Nucleus accumbens (tissue), 56 donors: ENCODE measurements at regions not wholly inside any gene's neighbourhood (a gene's known extent, or its start where the extent isn't known, plus 50 kb on each side); places are given as distances from the start of the nearest gene placed in this dataset.
A peak's percentile ranks its signal among the peaks of the same experiment; 100 is the strongest.

Experiments used
- DNase-seq, 56 donors: peaks; one replicate each; lab custom pipeline; 2025; lab: John Stamatoyannopoulos, UW

DNA sequence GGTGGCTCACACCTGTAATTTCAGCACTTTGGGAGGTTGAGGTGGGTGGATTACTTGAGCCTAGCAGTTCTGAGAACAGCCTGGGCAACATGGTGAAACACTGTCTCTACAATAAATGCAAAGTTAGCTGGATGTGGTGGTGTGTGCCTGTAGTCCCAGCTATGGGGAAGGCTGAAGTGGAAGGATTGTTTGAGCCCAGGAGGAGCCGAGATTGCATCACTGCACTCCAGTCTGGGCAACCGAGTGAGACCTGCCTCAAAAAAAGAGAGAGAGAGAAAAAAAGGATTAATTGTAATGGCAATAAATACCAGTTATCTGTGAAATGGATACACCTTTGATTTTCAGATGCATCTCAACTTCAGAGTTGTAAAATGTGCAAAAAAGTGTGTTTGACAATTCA, 58.8 kb downstream of the SPRY1 start:
- no peak for DNase-seq

- DNase-seq, result no peak
Observed at GRCh38 chr4:123462007-123462406, 65.4 kb downstream of the SPRY1 start.

- DNase-seq, result no peak
Observed at GRCh38 chr4:123463869-123464268, 67.3 kb downstream of the SPRY1 start.

- DNase-seq, result no peak
Observed at GRCh38 chr4:123465416-123465815, 68.8 kb downstream of the SPRY1 start.

DNA sequence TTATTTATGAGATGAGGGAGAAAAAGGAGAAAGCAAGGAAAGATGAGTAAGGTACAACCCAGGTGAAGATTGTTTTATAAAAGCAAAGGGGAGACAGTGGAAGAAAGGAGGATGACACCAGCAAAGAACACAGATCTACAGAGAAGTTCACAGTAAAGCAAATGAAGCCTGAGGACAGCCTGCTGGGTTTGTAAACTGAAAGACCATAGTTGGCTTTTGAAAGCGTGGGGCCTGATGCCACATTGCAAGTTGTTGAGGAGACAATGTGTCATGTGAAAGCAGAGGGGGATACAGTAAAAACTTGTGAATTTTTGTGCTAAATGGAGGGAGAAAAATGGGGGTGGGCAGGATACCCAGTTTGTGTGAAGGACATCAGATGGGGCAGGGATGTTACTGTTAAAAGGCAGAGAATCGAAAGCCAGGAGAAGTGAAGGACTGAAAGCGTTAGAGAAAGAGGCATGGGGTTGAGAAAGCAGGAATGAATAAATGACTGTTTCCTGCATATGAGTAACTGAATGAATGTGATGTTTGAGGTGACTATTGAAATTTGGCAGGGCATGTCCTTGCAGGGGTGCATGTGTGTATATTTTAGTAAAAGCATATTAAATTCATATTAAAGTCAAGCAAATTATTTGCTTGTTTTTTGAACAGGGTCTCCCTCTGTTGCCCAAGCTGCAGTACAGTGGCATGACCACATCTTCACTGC, 69.6 kb downstream of the SPRY1 start:
- no peak for DNase-seq

DNA sequence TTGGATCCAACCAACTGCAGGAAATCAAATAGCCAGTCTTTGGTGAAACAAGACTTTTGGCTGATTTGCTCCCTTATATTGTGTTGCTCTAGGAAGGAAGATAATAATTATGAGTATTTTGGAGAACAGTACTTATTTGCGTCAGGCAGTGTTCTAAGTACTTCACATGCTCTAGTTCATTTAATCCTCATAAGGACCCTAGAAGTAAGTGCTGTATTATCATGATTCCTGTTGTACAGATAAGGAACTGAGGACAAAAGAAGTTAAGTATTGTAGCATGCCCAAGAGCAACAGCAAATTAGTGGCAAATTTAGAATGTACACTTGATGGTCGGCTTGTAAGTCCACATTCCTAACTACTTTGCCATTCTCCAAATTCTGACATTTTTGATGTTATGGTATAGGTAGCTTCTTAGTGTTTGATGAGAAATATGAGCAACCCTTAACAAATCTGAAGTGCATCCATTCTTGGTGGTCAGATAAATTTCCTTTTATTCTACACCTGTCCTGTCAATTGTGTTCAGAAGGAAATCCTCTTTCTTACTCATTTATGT, 72.0 kb downstream of the SPRY1 start:
- no peak for DNase-seq

GRCh38 chr4:123469245-123469644, 72.7 kb downstream of the SPRY1 start:
- DNase-seq, result no peak

DNA sequence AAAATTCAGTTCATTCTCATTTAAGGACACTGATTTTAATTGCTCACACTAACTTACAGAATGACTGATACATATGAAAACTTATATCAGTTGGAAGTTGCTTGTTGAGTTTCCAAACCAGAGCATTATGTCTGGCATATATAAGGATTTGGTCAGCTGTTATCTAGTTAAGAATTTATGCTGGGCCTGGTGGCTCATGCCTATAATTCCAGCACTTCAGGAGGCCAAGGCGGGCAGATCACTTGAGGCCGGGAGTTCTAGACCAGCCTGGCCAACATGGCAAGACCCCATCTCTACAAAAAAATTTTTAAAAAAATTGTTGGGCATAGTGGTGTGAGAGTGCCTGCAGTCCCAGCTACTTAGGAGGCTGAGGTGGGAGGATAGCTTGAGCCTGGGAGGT, 73.1 kb downstream of the SPRY1 start:
- DNase-seq, result no peak

DNA sequence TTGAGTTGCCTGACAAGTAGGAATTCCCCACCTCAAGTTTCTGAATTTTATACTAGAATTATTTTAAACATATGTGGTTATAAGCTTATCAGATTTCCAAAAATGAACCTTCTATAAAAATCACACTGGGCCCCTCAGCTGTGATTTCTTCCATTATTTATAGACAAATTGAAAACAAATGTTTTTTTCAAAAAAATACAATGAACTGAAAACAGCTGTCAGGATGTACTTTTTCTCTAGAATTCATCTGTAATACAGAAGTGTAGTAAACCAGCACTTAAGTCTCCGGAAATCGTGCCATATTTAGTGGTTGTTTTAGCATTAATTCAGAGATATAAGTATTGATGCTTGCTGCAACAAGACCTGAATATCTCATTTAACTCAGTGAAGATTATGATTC, 74.0 kb downstream of the SPRY1 start:
- no peak for DNase-seq

GRCh38 chr4:123471655-123472369, 75.2 kb downstream of the SPRY1 start:
- DNase-seq, result no peak

DNA sequence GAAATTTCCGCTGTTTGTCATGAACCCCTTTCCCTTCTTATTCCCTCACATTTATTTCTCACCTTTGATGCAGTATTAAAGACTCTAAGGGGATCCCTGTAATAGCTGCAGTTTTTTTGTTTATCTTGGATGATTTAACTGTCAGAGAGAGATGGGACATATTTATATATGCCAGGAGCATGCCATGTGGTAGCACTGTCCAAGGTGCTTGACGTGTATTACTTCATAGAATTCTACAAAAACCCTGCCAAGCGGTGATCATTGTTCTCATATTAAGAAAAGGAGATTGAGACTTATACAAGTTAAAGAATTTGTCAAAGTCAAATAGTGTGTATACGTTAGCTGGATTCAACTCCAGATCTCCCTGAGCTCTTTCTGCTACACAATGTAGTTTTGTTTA, 78.2 kb downstream of the SPRY1 start:
- no peak for DNase-seq

DNA sequence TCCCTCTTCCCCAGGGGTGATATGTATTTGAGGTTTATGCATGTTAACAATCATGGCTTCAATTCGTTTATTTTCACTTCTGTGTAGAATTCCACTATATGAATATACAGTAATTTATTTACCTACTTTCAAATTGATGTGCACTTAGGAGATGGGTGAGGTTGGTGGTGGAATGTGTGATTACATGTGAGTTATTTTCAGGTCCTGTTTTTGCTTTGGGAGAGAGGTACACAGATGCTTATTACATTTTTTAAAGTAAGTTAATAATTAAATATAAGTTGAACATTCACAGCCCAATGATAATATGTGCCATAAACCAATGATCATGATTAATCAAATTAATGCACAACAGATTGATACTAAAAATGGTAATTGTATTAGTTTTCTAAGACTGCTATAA, 79.5 kb downstream of the SPRY1 start:
- DNase-seq, result no peak

DNA sequence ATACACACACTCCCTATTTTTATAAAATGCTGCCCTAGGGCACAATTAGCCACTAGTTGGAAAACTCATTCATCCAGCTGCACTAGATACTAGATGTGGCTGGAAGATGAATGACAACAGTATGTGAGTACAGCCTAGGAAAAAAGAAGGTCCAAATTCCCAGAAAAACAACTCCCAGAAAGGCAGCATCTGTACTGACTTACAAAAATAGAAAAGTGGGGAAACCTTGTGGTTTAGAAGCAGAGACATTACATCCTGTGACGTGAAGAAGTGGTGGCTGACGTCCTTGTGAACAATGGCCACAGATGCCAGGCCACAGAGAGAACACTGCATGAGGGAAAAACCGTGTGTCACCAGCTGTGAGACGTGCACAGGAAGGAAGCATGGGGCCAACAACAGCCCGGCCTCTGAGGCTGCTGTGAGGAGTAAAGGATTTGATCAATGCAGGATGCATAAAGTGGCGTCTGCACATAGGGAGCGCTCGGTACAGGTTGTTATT, 81.2 kb downstream of the SPRY1 start:
- peak in 1 of 56 donors; percentile 10 for DNase-seq

- DNase-seq, result no peak
Observed at GRCh38 chr4:123478859-123479345, 82.3 kb downstream of the SPRY1 start.

DNA sequence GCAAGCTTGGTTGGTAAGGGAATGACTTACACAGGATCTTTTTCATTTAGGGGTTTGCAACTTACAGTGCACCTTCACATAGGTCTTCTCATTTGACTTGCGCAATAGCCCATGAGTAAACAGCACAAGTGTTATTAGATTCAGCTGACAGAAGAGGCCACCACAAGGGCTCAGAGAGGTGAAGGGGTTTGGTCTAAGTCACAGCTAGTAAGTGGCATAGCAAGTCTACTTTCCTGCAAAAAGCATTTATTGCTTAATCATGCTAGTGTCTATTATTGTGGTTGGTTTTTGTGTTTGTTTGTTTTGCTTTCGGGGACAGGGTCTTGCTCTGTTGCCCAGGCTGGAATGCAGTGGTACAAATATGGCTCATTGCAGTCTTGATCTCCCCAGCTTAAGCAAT, 83.3 kb downstream of the SPRY1 start:
- DNase-seq, result no peak

DNA sequence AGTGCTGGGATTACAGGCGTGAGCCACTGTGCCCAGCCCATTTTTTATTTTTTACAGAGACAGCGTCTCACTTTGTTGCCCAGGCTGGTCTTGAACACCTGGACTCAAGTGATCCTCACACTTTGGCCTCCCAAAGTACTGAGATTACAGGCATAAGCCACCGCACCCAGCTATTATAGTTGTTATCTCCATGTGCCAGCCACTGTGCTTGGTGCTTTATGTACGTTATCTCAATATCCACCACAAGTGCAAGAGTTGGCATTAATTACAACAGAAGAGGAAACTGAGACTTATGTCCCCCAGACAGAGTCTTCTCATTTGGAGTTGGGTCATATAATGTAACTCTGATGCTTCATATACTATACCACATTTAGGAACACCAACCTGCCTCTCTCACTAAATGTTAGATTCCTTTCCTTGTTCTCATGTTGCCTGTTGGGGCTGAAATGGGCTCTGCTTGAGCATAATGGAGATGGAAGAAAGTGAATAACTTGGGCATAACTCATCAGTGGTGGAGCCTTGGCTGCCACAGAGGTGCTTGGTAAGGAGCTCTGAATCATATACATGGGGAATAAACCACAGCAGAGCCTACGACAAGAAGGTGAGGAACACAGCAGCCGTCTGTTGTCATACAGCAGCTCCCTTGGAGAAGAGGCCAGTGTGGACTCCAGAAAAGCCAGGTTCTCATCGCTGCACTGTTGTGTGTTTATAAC, 84.3 kb downstream of the SPRY1 start:
- DNase-seq, result no peak

DNA sequence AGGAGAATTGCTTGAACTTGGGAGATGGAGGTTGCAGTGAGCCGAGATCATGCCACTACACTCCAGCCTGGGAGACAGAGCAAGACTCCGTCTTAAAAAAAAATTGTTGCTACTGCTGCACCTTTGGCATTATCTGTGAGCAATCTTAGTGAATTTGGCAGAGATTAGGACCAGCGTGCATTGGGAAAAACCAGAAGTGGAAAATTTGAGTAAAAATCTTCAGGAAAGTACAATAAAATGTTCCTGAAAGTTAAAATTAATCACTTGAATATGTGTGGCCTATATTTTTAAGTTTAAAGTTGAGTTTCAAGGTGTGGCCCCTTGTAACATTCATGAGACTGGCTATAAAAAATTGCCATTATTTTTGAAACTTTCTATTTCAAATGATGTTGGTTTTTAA, 85.1 kb downstream of the SPRY1 start:
- no peak for DNase-seq

DNA sequence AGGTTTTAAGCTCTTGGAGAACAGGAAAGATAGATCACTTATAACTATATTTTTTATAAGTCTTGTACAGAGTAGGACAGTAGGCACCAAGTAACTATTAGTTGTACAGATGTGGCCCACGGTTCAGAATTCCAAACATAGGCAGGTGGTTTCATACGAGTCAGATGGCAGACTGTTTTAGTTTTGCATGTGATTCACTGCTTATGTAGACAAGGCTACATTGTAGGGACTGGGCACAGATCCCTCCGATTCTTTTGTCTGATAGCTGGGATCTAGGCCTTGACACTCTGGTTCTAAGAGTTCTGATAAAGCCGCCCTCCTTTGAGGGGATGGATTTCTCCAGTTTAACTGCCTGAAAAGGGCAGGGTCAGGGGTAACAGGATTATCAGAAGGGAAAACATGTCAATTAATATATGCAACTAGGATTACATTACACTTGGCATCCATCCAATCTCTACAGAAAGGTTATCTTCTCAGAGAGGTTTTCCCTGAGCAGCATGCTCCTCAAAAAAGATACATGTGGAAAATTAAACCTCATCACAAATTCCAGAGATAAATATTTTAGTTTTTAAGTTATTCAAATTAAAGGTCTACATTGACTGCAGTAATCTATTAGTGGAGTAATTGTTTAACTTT, 87.8 kb downstream of the SPRY1 start:
- DNase-seq, result no peak

- no peak for DNase-seq
Observed at GRCh38 chr4:123485601-123486000, 89.0 kb downstream of the SPRY1 start.

GRCh38 chr4:123488916-123489315, 92.3 kb downstream of the SPRY1 start:
- DNase-seq, result no peak

DNA sequence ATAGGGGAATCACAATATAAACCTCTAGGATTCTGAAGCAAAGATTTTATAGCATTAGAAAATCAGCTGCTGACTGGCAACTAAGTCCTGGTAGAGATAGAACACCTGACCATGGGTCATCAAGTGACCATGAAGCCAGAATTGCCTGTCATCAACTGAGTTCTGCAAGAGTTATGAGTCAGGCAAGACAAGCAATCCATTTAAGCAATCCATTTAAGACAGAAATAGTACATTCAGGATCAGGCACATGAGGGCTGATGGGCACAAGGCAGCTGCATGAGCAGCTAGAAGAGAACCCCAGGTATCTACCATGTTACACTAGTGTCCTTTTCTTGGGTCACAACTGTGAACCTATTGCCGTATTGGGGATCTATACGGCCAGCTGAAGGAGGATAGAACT, 98.9 kb downstream of the SPRY1 start:
- DNase-seq, result no peak
